Astrocyte (in vitro differentiated cells and primary cell): ENCODE measurements at regions not wholly inside any gene's neighbourhood (a gene's known extent, or its start where the extent isn't known, plus 50 kb on each side); places are given as distances from the start of the nearest gene placed in this dataset.

Source experiments
- DNase-seq: peaks from one replicate; pipeline ENCODE4 v3.0.0-alpha.2; 2010; ENCODE audit warnings: low read depth
- FAIRE-seq: peaks from 2 replicates; lab custom pipeline; 2011; peaks lifted over from hg19 to GRCh38; lab: Jason Lieb, UNC
- H2AFZ ChIP-seq: 2 replicates; pipeline ENCODE4 v1.6.0; 2012; ENCODE audit warnings: low read depth, low read length, inconsistent platforms
- H3K27ac ChIP-seq: 2 replicates; pipeline ENCODE4 v1.5.1; 2011; ENCODE audit warnings: low read depth, low read length, inconsistent platforms
- H3K27me3 ChIP-seq: 2 replicates; pipeline ENCODE4 v1.6.0; 2011; ENCODE audit warnings: low read length, inconsistent platforms; ENCODE audit not compliant: insufficient read depth
- H3K36me3 ChIP-seq: 2 replicates; pipeline ENCODE4 v1.5.1; 2011; ENCODE audit warnings: low read length, inconsistent platforms; ENCODE audit not compliant: insufficient read depth
- H3K4me1 ChIP-seq: 2 replicates; pipeline ENCODE4 v1.5.1; 2011; ENCODE audit warnings: low read length, inconsistent platforms; ENCODE audit not compliant: insufficient read depth
- H3K4me2 ChIP-seq: 2 replicates; pipeline ENCODE4 v1.6.0; 2012; ENCODE audit warnings: low read length, inconsistent platforms
- H3K4me3 ChIP-seq: 2 replicates; pipeline ENCODE4 v1.5.1; 2011; ENCODE audit warnings: low read depth, mild to moderate bottlenecking, low read length, inconsistent platforms; ENCODE audit not compliant: insufficient read depth
- H3K79me2 ChIP-seq: 2 replicates; pipeline ENCODE4 v1.6.0; 2012; ENCODE audit warnings: mild to moderate bottlenecking, low read length, inconsistent platforms; ENCODE audit not compliant: insufficient read depth
- H3K9ac ChIP-seq: 2 replicates; pipeline ENCODE4 v1.6.0; 2012; ENCODE audit warnings: mild to moderate bottlenecking, low read length, inconsistent platforms
- H3K9me3 ChIP-seq: 2 replicates; pipeline ENCODE4 v1.5.1; 2012; ENCODE audit warnings: low read depth, mild to moderate bottlenecking, low read length, inconsistent platforms; ENCODE audit not compliant: insufficient read depth
- H4K20me1 ChIP-seq: 2 replicates; pipeline ENCODE4 v1.6.0; 2012; ENCODE audit warnings: low read length, inconsistent platforms; ENCODE audit not compliant: insufficient read depth
- H3K27ac Mint-ChIP-seq: one replicate; pipeline ENCODE4 v1.8.0; 2021; ENCODE audit warnings: mild to moderate bottlenecking, mixed read lengths; ENCODE audit not compliant: unreplicated experiment
- H3K27me3 Mint-ChIP-seq: one replicate; pipeline ENCODE4 v1.8.0; 2021; ENCODE audit warnings: low read depth, mixed read lengths; ENCODE audit not compliant: unreplicated experiment
- H3K36me3 Mint-ChIP-seq: one replicate; pipeline ENCODE4 v1.8.0; 2021; ENCODE audit warnings: low read depth, mixed read lengths; ENCODE audit not compliant: unreplicated experiment
- H3K4me1 Mint-ChIP-seq: one replicate; pipeline ENCODE4 v1.8.0; 2021; ENCODE audit warnings: low read depth, mixed read lengths; ENCODE audit not compliant: unreplicated experiment
- H3K4me3 Mint-ChIP-seq: one replicate; pipeline ENCODE4 v1.8.0; 2021; ENCODE audit warnings: mild to moderate bottlenecking, moderate library complexity, mixed read lengths; ENCODE audit not compliant: unreplicated experiment
- H3K9me3 Mint-ChIP-seq: one replicate; pipeline ENCODE4 v1.8.0; 2021; ENCODE audit warnings: mild to moderate bottlenecking, mixed read lengths; ENCODE audit not compliant: unreplicated experiment
- CTCF ChIP-seq: IDR thresholded peaks from 2 replicates; pipeline ENCODE4 v1.5.1; 2011; ENCODE audit warnings: low read depth, mild to moderate bottlenecking, inconsistent platforms, low read length, moderate library complexity; ENCODE audit not compliant: insufficient read depth
- EZH2 ChIP-seq: IDR thresholded peaks from 2 replicates; pipeline ENCODE4 v1.6.1; 2012; ENCODE audit warnings: mild to moderate bottlenecking, low read length, inconsistent platforms; ENCODE audit not compliant: insufficient read depth

DNA sequence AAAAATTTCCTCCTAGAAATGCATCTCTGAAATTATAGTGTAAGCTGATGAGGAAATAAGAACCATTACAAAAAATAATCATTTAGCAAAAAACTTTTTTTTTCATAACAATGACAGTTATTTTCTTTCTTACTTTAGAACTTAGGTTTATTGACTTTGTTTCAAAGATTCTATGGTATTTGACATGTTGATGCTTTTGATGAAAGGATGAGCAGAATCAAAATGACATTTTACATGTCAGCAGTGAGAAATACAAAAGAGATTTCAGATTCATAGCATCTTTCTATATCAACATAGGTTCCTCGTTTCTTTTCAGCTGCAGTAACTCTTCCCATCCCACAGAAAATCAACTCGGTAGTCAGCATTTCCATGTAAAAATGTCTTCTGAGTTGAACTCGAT, 1226.6 kb upstream of the C9orf72 start:
- no peak overlapping the region for H3K9ac ChIP-seq
- Mint-ChIP-seq H3K9me3 (no peaks in the 10 kb centered on the region), H3K27me3 (no peaks in the 10 kb centered on the region), H3K4me3 (no peak overlapping the region), H3K36me3 (no peaks in the 10 kb centered on the region), H3K4me1 (peaks cover 7% of the 10 kb centered on the region), H3K27ac (no peak overlapping the region)
- no peak for TF ChIP-seq CTCF
- TF ChIP-seq EZH2 = no peak
- H3K4me1 ChIP-seq = no peaks in the 10 kb centered on the region
- no peak overlapping the region for H2AFZ ChIP-seq
- H3K4me2 ChIP-seq = no peak overlapping the region
- no peak overlapping the region for H3K27ac ChIP-seq
- no peaks in the 10 kb centered on the region for H3K79me2 ChIP-seq
- DNase-seq = no peak
- H3K36me3 ChIP-seq = no peaks in the 10 kb centered on the region
- H4K20me1 ChIP-seq = no peaks in the 10 kb centered on the region
- H3K9me3 ChIP-seq = no peaks in the 10 kb centered on the region
- no peak overlapping the region for H3K4me3 ChIP-seq
- no peaks in the 10 kb centered on the region for H3K27me3 ChIP-seq
- FAIRE-seq = no peak

DNA sequence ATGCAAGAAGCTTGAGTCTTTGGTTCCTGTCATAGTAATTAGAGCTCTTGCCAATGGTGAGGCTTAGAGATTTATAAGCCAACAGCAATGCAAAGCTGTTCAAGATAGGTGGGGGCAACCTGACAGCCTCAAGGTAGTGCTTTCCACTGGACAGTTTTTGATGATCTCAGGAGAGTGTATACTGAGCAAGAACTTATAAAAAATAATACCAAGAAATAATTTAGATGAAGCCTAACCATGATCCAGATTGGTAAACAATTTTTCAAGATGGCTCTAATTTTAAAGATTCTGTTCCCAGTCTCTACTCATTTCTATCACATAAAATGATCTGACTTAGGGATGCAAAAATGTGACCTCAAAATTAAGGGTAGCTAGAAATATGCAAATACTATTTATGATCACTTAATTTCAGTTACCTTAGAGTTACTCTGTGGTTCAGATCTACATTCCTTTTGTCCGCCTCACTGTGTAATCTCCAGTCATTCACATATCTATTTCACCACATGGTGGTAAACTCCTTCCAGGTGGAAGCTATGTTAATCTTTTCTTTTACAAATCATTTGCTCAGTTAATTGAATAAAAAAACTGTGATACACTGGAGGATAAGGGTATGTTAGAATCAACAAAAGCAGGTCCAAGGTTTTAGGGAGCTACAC, 1228.0 kb upstream of the C9orf72 start:
- Histone ChIP-seq H4K20me1 (no peaks in the 10 kb centered on the region), H3K4me2 (no peak overlapping the region), H3K4me1 (no peaks in the 10 kb centered on the region), H2AFZ (no peak overlapping the region), H3K27ac (no peak overlapping the region), H3K36me3 (no peaks in the 10 kb centered on the region), H3K9me3 (no peaks in the 10 kb centered on the region), H3K9ac (no peak overlapping the region), H3K79me2 (no peaks in the 10 kb centered on the region), H3K4me3 (no peak overlapping the region), H3K27me3 (no peaks in the 10 kb centered on the region)
- no peaks in the 10 kb centered on the region for H3K9me3 Mint-ChIP-seq
- no peak for TF ChIP-seq EZH2
- TF ChIP-seq CTCF = no peak
- no peak overlapping the region for H3K4me3 Mint-ChIP-seq
- no peak for FAIRE-seq
- DNase-seq = peak; percentile 26
- no peaks in the 10 kb centered on the region for H3K36me3 Mint-ChIP-seq
- no peak overlapping the region for H3K27ac Mint-ChIP-seq
- no peaks in the 10 kb centered on the region for H3K27me3 Mint-ChIP-seq
- H3K4me1 Mint-ChIP-seq = peaks cover 7% of the 10 kb centered on the region

- no peak overlapping the region for H3K4me3 Mint-ChIP-seq
- no peaks in the 10 kb centered on the region for H3K27me3 Mint-ChIP-seq
- H3K4me1 Mint-ChIP-seq = peaks cover 11% of the 10 kb centered on the region
- no peaks in the 10 kb centered on the region for H3K9me3 Mint-ChIP-seq
- no peak for TF ChIP-seq EZH2
- no peak for TF ChIP-seq CTCF
- Histone ChIP-seq H2AFZ (no peak overlapping the region), H3K4me2 (no peak overlapping the region), H3K36me3 (no peaks in the 10 kb centered on the region), H3K4me3 (no peak overlapping the region), H3K27me3 (no peaks in the 10 kb centered on the region), H3K4me1 (peaks cover 5% of the 10 kb centered on the region), H3K79me2 (no peaks in the 10 kb centered on the region), H3K9me3 (no peaks in the 10 kb centered on the region), H4K20me1 (no peaks in the 10 kb centered on the region), H3K9ac (no peak overlapping the region), H3K27ac (no peak overlapping the region)
- no peak for FAIRE-seq
- no peaks in the 10 kb centered on the region for H3K36me3 Mint-ChIP-seq
- no peak overlapping the region for H3K27ac Mint-ChIP-seq
- DNase-seq = no peak
Observed at GRCh38 chr9:28805197-28805596, 1231.9 kb upstream of the C9orf72 start.
